ENCODE measurements at regions not wholly inside any gene's neighbourhood (a gene's known extent, or its start where the extent isn't known, plus 50 kb on each side); places are given as distances from the start of the nearest gene placed in this dataset.

DNA sequence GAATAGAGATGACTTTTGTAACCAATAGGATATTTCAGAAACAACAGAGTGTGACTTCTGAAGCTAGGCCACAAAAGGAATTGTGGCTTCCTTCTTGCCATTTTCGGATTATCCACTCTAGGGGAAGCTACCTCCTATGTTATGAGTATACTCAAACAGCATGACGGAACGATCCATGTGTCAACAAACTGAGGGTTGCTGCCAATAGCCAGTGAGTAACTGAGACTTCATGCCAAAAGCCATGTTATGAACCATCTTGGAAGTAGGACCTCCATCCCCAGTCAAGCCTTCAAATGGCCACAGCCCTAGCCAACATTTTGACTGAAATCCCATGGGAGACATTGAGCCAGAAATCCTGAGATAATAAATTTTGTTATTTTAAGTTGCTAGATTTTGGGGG, 69.0 kb upstream of the IL6 start:
- H3K4me3 ChIP-seq (ENCODE audit: low read length): no peak overlapping the region
- no peak overlapping the region for H3K27ac ChIP-seq (ENCODE audit: low read length)
- no peak overlapping the region for H3K9ac ChIP-seq (ENCODE audit: low read length)
- H2AFZ ChIP-seq (ENCODE audit: low read depth, low read length): no peak overlapping the region
- no peak overlapping the region for H3K4me2 ChIP-seq (ENCODE audit: low read length)
- no peaks in the 10 kb centered on the region for H3K27me3 ChIP-seq (ENCODE audit: low read depth, low read length)
- H4K20me1 ChIP-seq (ENCODE audit: insufficient read depth, low read length): peaks cover 88% of the 10 kb centered on the region
- TF ChIP-seq EZH2phosphoT487 (IDR thresholded peaks at IDR 0.05; ENCODE audit: low read depth) (no peak), CTCF (IDR thresholded peaks at IDR 0.05; ENCODE audit: low read depth, low read length) (no peak)
- H3K36me3 ChIP-seq (replicated peaks; ENCODE audit: low read depth, low read length): peaks cover 85% of the 10 kb centered on the region
- H3K4me1 ChIP-seq (ENCODE audit: low read length): peaks cover 49% of the 10 kb centered on the region
- H3K79me2 ChIP-seq (ENCODE audit: low read length): peaks cover 100% of the 10 kb centered on the region
- H3K9me3 ChIP-seq (ENCODE audit: insufficient read depth, low read length): no peaks in the 10 kb centered on the region

DNA sequence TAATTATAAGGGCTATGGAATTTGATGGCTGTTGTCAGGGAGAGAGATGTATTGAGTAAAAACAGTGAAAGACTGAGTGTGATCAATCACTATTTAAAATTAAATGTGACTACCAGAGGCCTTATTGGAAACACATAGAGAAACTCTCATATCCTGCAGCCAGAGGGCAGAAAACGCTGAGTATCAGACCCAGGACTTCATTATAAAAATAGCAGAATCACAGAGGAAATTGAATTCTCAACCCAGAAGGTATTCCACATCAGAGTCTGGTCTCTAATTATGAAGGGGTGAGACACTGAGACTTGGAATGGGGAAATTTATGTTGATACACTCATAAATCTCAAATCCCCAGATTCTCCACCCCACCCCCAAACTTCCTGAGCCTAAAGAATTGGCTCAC, 69.5 kb upstream of the IL6 start:
- Histone ChIP-seq H4K20me1 (ENCODE audit: insufficient read depth, low read length) (peaks cover 88% of the 10 kb centered on the region), H3K27ac (ENCODE audit: low read length) (no peak overlapping the region), H3K36me3 (replicated peaks; ENCODE audit: low read depth, low read length) (peaks cover 89% of the 10 kb centered on the region), H3K9ac (ENCODE audit: low read length) (no peak overlapping the region), H3K4me3 (ENCODE audit: low read length) (no peak overlapping the region), H3K4me2 (ENCODE audit: low read length) (no peak overlapping the region), H3K79me2 (ENCODE audit: low read length) (peaks cover 99% of the 10 kb centered on the region), H2AFZ (ENCODE audit: low read depth, low read length) (no peak overlapping the region), H3K9me3 (ENCODE audit: insufficient read depth, low read length) (no peaks in the 10 kb centered on the region), H3K4me1 (ENCODE audit: low read length) (peaks cover 43% of the 10 kb centered on the region), H3K27me3 (ENCODE audit: low read depth, low read length) (no peaks in the 10 kb centered on the region)
- TF ChIP-seq CTCF (IDR thresholded peaks at IDR 0.05; ENCODE audit: low read depth, low read length) (peak; percentile 19), EZH2phosphoT487 (IDR thresholded peaks at IDR 0.05; ENCODE audit: low read depth) (no peak)

GRCh38 chr7:22655781-22656180, 71.2 kb upstream of the IL6 start:
- Histone ChIP-seq H3K4me2 (ENCODE audit: low read length) (no peak overlapping the region), H3K4me3 (ENCODE audit: low read length) (no peak overlapping the region), H3K9ac (ENCODE audit: low read length) (no peak overlapping the region), H3K36me3 (replicated peaks; ENCODE audit: low read depth, low read length) (peaks cover 95% of the 10 kb centered on the region), H3K79me2 (ENCODE audit: low read length) (peaks cover 97% of the 10 kb centered on the region), H3K9me3 (ENCODE audit: insufficient read depth, low read length) (peaks cover under 1% of the 10 kb centered on the region; the same call in 1 of the 2 replicates), H4K20me1 (ENCODE audit: insufficient read depth, low read length) (peaks cover 76% of the 10 kb centered on the region), H2AFZ (ENCODE audit: low read depth, low read length) (no peak overlapping the region), H3K4me1 (ENCODE audit: low read length) (peaks cover 27% of the 10 kb centered on the region), H3K27me3 (ENCODE audit: low read depth, low read length) (no peaks in the 10 kb centered on the region), H3K27ac (ENCODE audit: low read length) (no peak overlapping the region)
- TF ChIP-seq CTCF (IDR thresholded peaks at IDR 0.05; ENCODE audit: low read depth, low read length): no peak
- TF ChIP-seq EZH2phosphoT487 (IDR thresholded peaks at IDR 0.05; ENCODE audit: low read depth): no peak

DNA sequence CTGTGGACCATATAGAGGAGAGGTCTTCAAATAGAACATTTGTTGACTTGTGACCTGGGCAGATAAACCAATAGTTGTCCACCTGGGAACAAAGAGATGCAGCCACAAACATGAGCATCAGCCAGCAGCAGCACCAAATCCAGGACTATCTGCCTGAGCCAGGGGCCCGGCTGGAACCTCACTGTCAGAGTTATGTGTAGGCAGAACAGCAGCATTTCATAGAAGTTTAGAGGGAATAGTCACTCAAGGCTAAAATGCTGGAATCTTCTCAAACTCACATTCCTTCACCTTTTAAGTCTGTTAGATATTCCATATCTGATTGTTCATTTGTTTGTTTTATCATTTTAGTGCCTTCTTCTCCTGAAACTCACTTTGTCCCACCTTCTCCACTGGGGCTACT, 72.2 kb upstream of the IL6 start:
- H3K36me3 ChIP-seq (replicated peaks; ENCODE audit: low read depth, low read length): peaks cover 95% of the 10 kb centered on the region
- H2AFZ ChIP-seq (ENCODE audit: low read depth, low read length): no peak overlapping the region
- H4K20me1 ChIP-seq (ENCODE audit: insufficient read depth, low read length): peaks cover 67% of the 10 kb centered on the region
- no peak overlapping the region for H3K27ac ChIP-seq (ENCODE audit: low read length)
- TF ChIP-seq CTCF (IDR thresholded peaks at IDR 0.05; ENCODE audit: low read depth, low read length) (no peak), EZH2phosphoT487 (IDR thresholded peaks at IDR 0.05; ENCODE audit: low read depth) (no peak)
- H3K27me3 ChIP-seq (ENCODE audit: low read depth, low read length): no peaks in the 10 kb centered on the region
- H3K79me2 ChIP-seq (ENCODE audit: low read length): peaks cover 97% of the 10 kb centered on the region
- peaks cover 8% of the 10 kb centered on the region; the same call in 1 of the 2 replicates for H3K9me3 ChIP-seq (ENCODE audit: insufficient read depth, low read length)
- H3K4me1 ChIP-seq (ENCODE audit: low read length): peaks cover 19% of the 10 kb centered on the region; the same call in 1 of the 2 replicates
- no peak overlapping the region for H3K9ac ChIP-seq (ENCODE audit: low read length)
- H3K4me3 ChIP-seq (ENCODE audit: low read length): no peak overlapping the region
- H3K4me2 ChIP-seq (ENCODE audit: low read length): no peak overlapping the region

Measured in OCI-LY3 (cell line).